GM04504 (cell line): ENCODE measurements at regions not wholly inside any gene's neighbourhood (a gene's known extent, or its start where the extent isn't known, plus 50 kb on each side); places are given as distances from the start of the nearest gene placed in this dataset.
"Not testable (repeated sequence)": the region's sequence is repeated elsewhere in the genome, so short reads cannot be mapped to it uniquely, and the experiment has no call there.

Source experiments
- DNase-seq: peaks from one replicate; pipeline ENCODE4 v3.0.0-alpha.2; 2012; ENCODE audit warnings: low read depth

DNA sequence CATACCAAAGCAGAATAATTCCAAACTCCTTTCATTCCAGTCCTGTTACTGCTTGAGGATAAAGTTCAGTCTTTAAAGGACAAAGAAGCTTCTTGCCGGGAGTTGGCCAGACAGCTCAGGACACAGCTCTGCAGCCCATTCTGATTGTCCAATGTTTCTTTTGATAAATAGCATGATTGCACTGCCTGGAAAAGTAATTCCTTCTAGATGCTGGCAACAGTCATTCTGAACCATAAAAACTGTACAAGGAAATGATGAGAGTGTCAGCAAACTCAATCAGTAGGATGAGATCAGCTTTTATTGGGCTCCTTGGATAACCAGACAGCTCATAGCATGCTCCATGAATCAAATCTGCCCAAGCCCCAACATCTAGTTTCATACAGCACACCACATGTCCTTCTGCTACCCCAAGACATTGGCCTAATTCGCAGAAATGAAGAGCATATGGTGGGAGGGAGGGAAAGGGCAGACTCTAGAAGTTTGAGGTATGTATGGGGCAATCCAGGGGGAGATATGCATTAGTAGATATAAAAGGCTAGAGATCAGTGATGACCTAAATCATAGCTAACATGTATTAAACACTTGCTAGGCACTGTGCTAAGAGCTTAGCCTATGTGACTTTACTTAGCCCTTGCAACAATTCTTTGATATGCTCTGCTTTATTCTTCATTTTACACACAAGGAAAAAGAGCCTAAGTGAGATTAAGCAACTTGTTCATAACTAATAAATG lies 219.9 kb upstream of the NREP start:
- DNase-seq, result peak; percentile 78

- no peak for DNase-seq
These were observed 218.1 kb upstream of the NREP start for GRCh38 chr5:111975133-111975532.

DNA sequence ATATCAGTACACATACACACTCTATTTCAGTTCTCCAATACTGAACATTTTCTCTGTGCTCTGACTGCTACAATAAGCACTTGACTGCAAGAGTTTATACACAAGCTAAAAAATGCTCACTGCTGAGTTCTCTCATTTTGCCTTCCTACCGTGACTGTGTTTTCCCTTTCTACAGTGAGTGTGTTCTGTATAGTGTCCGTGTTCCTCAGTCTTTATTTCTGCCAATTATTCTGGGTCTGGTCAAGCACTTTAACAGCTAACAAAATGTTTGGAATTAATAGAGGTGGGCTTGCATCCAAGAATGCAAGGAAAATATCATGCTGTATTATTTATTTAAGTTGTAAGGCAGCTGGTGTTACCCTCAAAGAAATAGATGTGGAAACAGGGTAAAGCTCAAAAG lies 217.0 kb upstream of the NREP start:
- no peak for DNase-seq

DNA sequence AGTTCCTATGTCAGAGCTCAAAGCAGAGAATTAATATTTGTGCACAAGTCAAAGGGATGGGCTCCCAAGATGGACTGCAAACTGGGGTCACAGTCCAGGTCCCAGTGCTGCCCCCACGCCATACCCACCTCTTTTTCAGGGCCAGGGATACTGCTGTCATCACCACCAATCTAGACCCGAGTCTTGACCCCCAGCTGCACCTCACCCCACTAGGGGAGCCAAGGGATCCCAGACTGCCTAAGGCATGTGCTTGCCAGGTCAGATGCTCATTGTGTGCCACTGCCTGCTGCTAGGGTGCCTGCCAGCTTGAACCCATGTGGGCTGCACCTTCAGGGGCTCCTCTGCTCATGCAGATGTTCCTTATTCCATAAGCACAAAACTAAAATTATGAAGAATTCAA lies 215.6 kb upstream of the NREP start:
- DNase-seq, result no peak

DNA sequence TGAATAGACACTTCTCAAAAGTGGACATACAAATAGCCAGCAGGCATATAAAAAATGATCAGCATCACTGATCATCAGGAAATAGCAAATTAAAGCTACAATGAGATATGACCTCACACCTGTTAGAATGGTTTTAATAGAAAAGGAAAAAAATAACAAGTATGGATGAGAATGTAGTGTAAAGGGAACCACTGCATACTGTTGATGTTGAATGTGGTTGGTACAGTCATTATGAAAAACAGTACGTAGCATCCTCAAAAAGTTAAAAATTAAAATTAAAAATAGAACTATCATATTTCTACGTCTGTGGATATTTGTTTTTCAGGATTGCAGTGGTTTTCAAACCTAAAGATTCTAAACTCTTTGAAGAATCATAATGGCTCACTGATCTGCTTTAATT lies 215.1 kb upstream of the NREP start:
- DNase-seq, result no peak

DNA sequence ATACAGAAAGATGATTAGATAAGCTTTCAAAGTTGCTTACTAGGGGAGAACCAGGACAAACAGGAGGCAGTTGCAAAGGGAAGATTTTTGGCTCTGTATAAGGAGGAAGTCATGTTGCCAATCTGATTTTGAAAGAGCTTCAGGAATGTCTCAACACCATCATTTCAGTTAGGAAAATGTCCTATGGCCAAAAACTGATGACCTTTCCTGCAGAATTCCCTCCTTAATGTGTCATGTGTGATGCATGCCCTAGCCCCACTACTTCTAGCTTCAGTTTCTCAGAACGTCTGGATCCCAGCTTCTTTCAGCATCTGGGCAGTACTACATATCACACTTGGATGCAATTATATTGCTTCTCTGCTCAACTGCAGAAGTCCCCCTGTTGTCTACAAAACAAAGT lies 211.5 kb upstream of the NREP start:
- DNase-seq, result peak; percentile 55

- no peak for DNase-seq
These were observed 210.5 kb upstream of the NREP start for GRCh38 chr5:111967463-111967862.

DNA sequence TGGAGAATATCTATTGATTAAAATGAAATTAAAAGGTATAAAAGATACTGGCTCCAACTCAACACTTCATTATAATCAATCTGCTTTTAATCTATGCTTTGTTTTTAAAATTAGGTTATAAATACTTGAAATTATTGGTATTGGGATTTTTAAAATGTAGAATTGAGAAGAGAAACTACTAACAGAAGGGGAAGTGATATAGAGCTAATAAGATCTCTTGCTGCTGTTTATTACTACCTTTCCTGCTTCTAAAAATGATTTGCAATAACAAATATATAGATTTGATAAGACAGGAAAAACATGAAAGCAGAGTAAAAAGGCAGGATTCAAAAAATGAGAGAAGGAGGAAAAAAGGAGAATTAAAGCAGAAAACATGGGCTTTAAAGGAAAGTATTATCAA lies 209.3 kb upstream of the NREP start:
- no peak for DNase-seq

- no peak for DNase-seq
These were observed 206.6 kb upstream of the NREP start for GRCh38 chr5:111963555-111963954.

- no peak for DNase-seq
These were observed 205.9 kb upstream of the NREP start for GRCh38 chr5:111962906-111963305.

DNA sequence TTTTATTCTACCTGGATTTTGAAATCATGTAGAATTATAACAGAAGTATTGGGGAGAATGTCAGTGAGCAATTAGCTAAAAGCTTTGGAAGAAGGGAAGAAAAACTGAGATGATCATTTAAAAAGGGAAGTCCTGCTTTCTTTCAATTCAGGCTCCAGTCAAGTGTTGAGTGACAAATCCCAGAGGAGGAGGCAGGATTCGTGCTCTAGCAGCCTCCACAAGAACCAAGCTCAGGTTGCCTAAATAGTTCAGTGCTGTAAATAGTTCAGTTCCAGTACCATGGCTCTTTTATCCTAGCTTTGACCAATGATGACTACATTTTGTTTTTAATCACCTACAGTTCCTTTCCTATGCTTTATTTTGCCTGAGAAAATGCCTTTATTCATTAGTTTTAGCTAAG lies 204.9 kb upstream of the NREP start:
- no peak for DNase-seq

DNA sequence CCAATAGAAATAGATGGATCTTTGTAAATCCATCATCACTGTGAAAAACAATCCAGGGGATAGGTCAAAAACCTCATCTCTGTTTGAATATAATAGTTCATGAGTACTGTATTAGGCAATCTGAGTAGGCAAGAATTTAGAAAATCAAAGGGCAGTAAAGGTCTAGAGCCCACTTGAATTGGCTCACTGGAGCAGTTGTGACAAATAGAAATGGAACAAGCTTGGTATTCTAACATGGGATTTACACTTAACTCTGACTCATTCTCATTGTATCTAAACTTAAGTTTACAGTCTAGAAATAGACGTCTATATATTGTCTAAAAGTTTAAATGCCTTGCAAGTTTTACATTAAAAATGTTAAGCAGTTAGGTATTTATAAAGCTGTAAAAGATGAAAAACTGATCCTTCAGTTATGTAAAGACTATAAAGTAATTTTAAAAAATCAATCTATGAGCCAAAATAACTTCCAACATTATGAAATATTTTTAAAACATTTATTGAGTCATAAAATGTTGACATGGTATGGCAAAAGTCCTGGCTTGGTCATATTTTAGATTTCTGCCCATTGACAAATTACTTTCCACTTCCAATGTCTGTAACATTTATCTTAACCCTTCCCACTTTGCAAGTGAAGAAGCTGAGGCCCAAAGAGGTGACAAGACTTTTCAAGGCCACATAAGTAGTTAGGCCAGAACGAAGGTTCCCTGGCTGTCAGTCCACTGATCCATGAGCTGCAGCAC lies 203.7 kb upstream of the NREP start:
- DNase-seq, result no peak

DNA sequence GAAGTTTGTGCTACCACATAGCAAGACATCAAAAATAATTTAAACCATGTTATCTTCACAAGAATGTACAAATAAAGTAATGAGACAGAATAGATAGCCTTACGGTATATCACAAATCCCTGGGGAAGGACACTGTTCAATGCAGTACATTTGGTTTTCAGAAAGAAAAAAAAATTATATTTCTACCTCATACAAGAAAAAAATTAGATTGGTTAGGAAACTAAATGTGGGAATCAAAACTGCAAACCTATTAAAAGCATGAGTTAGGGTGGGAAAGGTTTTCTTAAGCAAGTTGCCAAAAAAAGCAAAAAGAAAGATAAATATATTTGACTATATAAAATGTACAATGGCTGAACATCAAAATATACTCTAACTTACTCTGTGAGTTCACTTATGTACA lies 201.9 kb upstream of the NREP start:
- no peak for DNase-seq

DNA sequence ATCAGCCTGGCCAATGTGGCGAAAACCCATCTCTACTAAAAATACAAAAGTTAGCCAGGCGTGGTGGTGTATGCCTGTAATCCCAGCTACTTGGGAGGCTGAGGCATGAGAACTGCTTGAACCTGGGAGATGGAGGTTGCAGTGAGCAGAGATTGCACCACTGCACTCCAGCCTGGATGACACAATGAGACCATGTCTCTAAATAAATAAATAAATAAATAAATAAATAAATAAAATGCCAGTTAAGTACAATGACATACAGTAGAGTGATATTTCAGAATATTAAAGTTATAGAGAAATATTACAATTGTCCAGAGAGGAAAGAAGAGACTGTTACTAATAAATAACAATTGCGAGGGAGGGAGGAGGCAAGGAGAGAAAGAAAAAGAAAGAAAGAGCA lies 199.8 kb upstream of the NREP start:
- not testable (repeated sequence) for DNase-seq

- DNase-seq, result no peak
These were observed 197.8 kb upstream of the NREP start for GRCh38 chr5:111954516-111955395.

- no peak for DNase-seq
These were observed 196.5 kb upstream of the NREP start for GRCh38 chr5:111953351-111954127.

DNA sequence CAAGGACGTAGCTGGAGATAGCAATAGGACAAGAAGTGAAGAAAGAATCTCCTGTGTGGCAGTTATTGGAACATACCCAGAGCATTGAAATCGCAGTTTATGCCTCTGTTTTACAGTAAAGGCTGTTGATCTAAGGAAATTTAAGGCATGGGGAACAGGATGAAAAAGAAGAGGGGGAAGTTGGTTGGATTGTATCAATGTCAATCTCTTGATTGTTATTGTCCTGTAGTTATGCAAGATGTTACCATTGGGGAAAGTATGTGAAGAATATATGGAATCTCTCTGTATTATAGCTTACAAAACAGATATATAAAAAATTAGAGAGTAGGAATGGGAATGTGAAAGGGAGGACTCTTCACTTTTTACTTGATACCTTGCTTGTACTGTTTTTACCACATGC lies 195.6 kb upstream of the NREP start:
- no peak for DNase-seq

DNA sequence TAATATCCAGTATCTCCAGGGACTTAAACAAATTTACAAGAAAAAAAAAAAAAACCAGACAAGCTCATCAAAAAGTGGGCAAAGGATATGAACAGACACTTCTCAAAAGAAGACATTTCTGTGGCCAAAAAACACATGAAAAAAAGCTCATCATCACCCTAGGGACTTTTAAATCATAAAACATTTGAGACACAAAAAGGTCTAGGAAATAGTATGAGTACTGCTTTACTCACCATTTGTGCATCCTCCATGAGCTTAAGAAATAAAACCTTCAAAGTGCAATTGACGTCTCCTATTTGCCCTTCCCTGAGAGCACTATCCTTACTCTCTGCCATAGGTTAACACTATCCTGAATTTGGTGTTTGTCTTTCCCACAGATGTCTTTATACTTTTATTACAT lies 193.7 kb upstream of the NREP start:
- peak; percentile 64 for DNase-seq

DNA sequence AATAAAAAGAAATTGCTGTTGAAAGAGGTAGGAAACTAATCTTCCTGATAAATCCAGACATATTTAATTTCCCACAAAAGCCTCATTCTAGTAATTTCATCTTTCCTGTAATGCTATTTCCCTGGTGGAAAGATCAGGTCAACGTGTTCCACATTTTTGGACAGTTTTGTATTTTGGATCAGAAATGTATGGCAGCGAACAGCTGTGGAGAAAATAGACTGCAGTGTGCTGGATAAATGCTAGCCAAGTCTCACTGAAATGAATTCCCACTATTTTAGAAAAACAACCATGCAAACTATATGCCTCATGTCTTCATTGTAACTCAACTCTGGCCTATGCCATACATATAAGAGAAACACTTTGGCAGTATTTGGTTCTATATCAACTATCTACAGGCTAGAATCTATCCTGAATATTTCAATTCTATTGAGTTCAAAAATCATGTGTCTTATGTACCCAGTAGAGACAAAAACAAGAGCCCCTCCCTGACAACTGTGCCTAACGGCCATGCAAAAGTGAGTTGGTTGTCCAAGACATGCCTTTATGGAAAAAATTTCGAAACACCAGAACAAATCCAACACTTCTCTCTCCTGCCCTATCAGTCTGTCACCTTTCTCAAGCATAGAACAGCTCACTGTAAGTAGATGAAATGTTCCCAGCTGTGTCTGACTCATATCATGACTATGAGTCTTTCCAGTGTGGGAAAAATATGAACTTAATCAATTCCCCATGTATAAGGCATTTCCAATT lies 191.3 kb upstream of the NREP start:
- peak; percentile 95 for DNase-seq

DNA sequence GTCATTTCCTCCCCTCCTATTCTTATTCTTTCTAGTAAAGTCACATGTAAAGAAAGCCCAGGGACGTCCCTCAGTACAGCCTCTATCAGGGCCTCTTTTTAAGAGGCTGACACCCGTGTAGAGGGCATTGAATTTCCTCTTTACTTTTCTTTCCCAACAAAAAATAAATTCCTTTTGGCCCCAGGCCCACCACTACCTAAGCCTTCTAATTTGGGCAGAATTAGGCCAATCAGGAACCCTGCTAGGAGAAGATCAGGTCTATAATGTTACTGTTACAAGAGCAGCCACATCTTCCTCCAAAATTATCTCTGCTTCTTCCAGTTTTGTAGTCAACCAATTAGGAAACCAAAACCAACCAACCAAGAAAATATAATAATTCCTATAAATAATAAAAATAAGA lies 189.6 kb upstream of the NREP start:
- no peak for DNase-seq

GRCh38 chr5:111945535-111945934 lies 188.5 kb upstream of the NREP start:
- no peak for DNase-seq
